AG10803 (cell line): ENCODE measurements at regions not wholly inside any gene's neighbourhood (a gene's known extent, or its start where the extent isn't known, plus 50 kb on each side); places are given as distances from the start of the nearest gene placed in this dataset.

ENCODE experiments used
- DNase-seq: peaks from one replicate; pipeline ENCODE4 v3.0.0; 2010; ENCODE audit warnings: low read depth
- H3K4me3 ChIP-seq: 2 replicates; pipeline ENCODE4 v1.5.1; 2011; ENCODE audit warnings: mild to moderate bottlenecking, low read length, control low read depth
- TF ChIP-seq, protein P1 (sequence below): conservative IDR thresholded peaks from 2 replicates; pipeline ENCODE4 v1.5.1; 2011; ENCODE audit warnings: mild to moderate bottlenecking, low read length, control low read depth, inconsistent platforms

DNA sequence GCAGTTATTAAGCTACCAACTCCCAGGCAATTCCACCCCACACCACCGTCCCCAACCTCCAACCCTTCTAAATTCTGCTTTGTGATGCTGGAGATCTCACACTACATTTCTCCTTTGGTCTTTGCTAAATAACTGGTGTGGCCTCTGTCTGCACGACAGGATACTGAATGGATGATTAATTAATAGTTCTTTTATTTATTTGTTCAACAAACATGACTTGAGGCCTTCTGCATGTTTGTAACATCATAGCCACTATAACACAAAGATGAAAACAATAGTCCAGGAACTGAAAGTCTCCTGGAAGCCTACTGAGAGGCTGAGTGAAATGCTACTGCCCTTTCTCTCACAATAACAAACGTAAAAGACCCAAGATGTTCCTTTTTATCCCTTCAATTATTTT is 609.5 kb upstream of the UBE2E2 start:
- no peak overlapping the region for H3K4me3 ChIP-seq
- TF ChIP-seq, protein P1, sequence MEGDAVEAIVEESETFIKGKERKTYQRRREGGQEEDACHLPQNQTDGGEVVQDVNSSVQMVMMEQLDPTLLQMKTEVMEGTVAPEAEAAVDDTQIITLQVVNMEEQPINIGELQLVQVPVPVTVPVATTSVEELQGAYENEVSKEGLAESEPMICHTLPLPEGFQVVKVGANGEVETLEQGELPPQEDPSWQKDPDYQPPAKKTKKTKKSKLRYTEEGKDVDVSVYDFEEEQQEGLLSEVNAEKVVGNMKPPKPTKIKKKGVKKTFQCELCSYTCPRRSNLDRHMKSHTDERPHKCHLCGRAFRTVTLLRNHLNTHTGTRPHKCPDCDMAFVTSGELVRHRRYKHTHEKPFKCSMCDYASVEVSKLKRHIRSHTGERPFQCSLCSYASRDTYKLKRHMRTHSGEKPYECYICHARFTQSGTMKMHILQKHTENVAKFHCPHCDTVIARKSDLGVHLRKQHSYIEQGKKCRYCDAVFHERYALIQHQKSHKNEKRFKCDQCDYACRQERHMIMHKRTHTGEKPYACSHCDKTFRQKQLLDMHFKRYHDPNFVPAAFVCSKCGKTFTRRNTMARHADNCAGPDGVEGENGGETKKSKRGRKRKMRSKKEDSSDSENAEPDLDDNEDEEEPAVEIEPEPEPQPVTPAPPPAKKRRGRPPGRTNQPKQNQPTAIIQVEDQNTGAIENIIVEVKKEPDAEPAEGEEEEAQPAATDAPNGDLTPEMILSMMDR, result no peak
- no peak for DNase-seq

GRCh38 chr3:22594990-22595389 is 608.1 kb upstream of the UBE2E2 start:
- TF ChIP-seq, protein P1, result no peak
- no peak for DNase-seq

GRCh38 chr3:22606461-22606860 is 596.7 kb upstream of the UBE2E2 start:
- DNase-seq, result no peak
- H3K4me3 ChIP-seq, result no peak overlapping the region
- TF ChIP-seq, protein P1, result no peak

More at GRCh38 chr3:22594990-22595389, 608.1 kb upstream of the UBE2E2 start:
- H3K4me3 ChIP-seq, result no peak overlapping the region

DNA sequence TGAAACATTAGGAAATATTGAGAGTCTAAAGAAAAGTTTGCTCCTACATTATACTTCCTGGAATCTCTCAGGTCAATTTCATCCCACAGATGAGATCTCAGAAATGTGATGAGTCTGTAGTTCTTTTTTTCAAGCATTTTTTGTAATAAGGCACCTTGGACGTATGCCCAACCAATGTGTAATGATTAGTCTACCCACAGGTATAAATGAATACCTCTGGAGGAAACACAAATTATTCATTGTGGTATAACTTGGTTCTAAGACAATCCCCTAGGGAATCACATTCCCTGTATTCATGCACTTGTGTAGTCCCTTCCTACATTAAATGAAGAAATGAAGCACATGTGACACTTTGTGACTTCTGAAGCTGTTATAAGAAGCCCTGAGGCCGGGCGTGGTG is 596.2 kb upstream of the UBE2E2 start:
- TF ChIP-seq, protein P1, result no peak
- DNase-seq, result no peak
- no peak overlapping the region for H3K4me3 ChIP-seq

- DNase-seq, result no peak
- no peak overlapping the region for H3K4me3 ChIP-seq
- TF ChIP-seq, protein P1, result no peak
Observed at GRCh38 chr3:22608093-22608492, 595.0 kb upstream of the UBE2E2 start.

- TF ChIP-seq, protein P1, result no peak
- no peak overlapping the region for H3K4me3 ChIP-seq
- DNase-seq, result no peak
Observed at GRCh38 chr3:22608721-22609120, 594.4 kb upstream of the UBE2E2 start.

GRCh38 chr3:22609139-22609538 is 594.0 kb upstream of the UBE2E2 start:
- H3K4me3 ChIP-seq, result no peak overlapping the region
- TF ChIP-seq, protein P1, result no peak
- DNase-seq, result peak; percentile 31
